Stimulated activated naive B cell treated with anti-CD40 and anti-IgM and Interleukin-4, amounts not matched to agents 10 μg/mL and 1 μg/mL and 100 μg/mL, for 72 hours (primary cell): ENCODE measurements at regions not wholly inside any gene's neighbourhood (a gene's known extent, or its start where the extent isn't known, plus 50 kb on each side); places are given as distances from the start of the nearest gene placed in this dataset.

Source experiments
- ATAC-seq, 2 donors: fragments of 150-1000 bp; cut with Tn5 transposase; replicated peaks; 2 replicates each; pipeline ENCODE4 v1.10.0; 2021; ENCODE audit warnings: moderate library complexity in 1 of 2
- DNase-seq: peaks from one replicate; pipeline ENCODE4 v3.0.0; 2021
- H3K27ac Mint-ChIP-seq: one replicate; pipeline ENCODE4 v1.8.0; 2022; ENCODE audit warnings: mild to moderate bottlenecking, mixed read lengths
- H3K27me3 Mint-ChIP-seq, 2 donors: one replicate each; pipeline ENCODE4 v1.8.0; 2022; ENCODE audit warnings: mixed read lengths in 2 of 2
- H3K36me3 Mint-ChIP-seq, 2 donors: one replicate each; pipeline ENCODE4 v1.8.0; 2022; ENCODE audit warnings: mixed read lengths in 2 of 2, mild to moderate bottlenecking in 1 of 2
- H3K4me1 Mint-ChIP-seq, 2 donors: one replicate each; pipeline ENCODE4 v1.8.0; 2022; ENCODE audit warnings: mixed read lengths in 2 of 2, mild to moderate bottlenecking in 1 of 2
- H3K4me3 Mint-ChIP-seq, 2 donors: one replicate each; pipeline ENCODE4 v1.8.0; 2022; ENCODE audit warnings: mild to moderate bottlenecking in 2 of 2, mixed read lengths in 2 of 2, moderate library complexity in 1 of 2
- H3K9me3 Mint-ChIP-seq, 2 donors: one replicate each; pipeline ENCODE4 v1.8.0; 2022; ENCODE audit warnings: mixed read lengths in 2 of 2, mild to moderate bottlenecking in 1 of 2

GRCh38 chr5:3778000-3778550, 182.4 kb downstream of the IRX1 start:
- peaks cover 0 to 4% of the 10 kb centered on the region in 2 donors for H3K9me3 Mint-ChIP-seq
- H3K4me3 Mint-ChIP-seq: no peak overlapping the region
- no peak overlapping the region for H3K27ac Mint-ChIP-seq
- H3K4me1 Mint-ChIP-seq: no peaks in the 10 kb centered on the region
- no peak for ATAC-seq
- no peak for DNase-seq
- no peaks in the 10 kb centered on the region for H3K27me3 Mint-ChIP-seq
- no peaks in the 10 kb centered on the region for H3K36me3 Mint-ChIP-seq

DNA sequence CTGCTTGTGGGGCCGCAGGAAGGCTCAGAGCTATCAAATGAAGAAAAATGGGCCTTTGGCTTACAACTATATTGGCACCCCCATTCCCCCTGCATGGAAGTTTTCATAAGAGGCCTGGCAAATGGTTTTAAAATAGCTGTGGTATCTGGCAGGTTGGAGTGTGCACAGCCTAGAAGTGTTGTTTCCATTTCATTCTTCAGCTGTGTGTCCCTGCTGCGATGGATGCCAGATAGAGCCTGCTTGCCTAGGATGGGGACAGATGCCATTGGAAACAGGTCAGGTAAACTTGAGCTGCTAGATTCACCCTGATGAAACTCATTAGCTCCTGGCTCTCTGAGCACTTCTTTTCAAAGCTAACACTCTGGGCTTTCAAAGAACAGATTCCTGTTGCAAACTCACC, 183.3 kb downstream of the IRX1 start:
- Mint-ChIP-seq H3K4me3 (no peak overlapping the region), H3K4me1 (no peaks in the 10 kb centered on the region), H3K27me3 (no peaks in the 10 kb centered on the region), H3K36me3 (no peaks in the 10 kb centered on the region), H3K9me3 (peaks cover 0 to 4% of the 10 kb centered on the region in 2 donors), H3K27ac (no peak overlapping the region)
- ATAC-seq: no peak
- DNase-seq: no peak

- no peak for DNase-seq
- Mint-ChIP-seq H3K9me3 (no peaks in the 10 kb centered on the region), H3K27me3 (no peaks in the 10 kb centered on the region)
Measured at GRCh38 chr5:3780278-3780677, 184.6 kb downstream of the IRX1 start.

GRCh38 chr5:3780907-3781306, 185.3 kb downstream of the IRX1 start:
- no peak overlapping the region for H3K27ac Mint-ChIP-seq
- H3K36me3 Mint-ChIP-seq: no peaks in the 10 kb centered on the region
- DNase-seq (no peak), ATAC-seq (no peak)
- no peaks in the 10 kb centered on the region for H3K4me1 Mint-ChIP-seq
- no peaks in the 10 kb centered on the region for H3K27me3 Mint-ChIP-seq
- no peak overlapping the region for H3K4me3 Mint-ChIP-seq
- no peaks in the 10 kb centered on the region for H3K9me3 Mint-ChIP-seq

More at GRCh38 chr5:3780278-3780677, 184.6 kb downstream of the IRX1 start:
- H3K4me1 Mint-ChIP-seq: no peaks in the 10 kb centered on the region
- ATAC-seq: no peak
- no peaks in the 10 kb centered on the region for H3K36me3 Mint-ChIP-seq
- H3K27ac Mint-ChIP-seq: no peak overlapping the region
- no peak overlapping the region for H3K4me3 Mint-ChIP-seq

GRCh38 chr5:3784854-3785253, 189.2 kb downstream of the IRX1 start:
- ATAC-seq (no peak), DNase-seq (no peak)
- Mint-ChIP-seq H3K4me1 (no peaks in the 10 kb centered on the region), H3K4me3 (no peak overlapping the region), H3K36me3 (no peaks in the 10 kb centered on the region), H3K27ac (no peak overlapping the region), H3K27me3 (peaks cover 2 to 6% of the 10 kb centered on the region in 2 donors), H3K9me3 (no peaks in the 10 kb centered on the region)

DNA sequence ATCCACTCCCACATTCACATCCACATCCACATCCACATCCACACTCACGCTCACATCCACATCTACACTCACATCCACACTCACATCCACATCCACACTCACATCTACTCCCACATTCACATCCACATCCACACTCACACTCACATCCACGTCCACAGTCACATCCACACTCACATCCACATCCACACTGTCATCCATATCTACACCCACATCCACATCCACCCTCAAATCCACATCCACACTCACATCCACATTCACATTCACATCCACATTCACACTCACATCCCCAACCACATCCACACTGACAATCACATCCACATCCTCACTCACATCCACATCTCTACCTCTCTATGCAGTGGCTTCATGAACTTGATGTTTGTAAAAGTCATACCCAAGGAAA, 190.5 kb downstream of the IRX1 start:
- no peak overlapping the region for H3K27ac Mint-ChIP-seq
- H3K9me3 Mint-ChIP-seq: no peaks in the 10 kb centered on the region
- DNase-seq (no peak), ATAC-seq (no peak)
- no peaks in the 10 kb centered on the region for H3K4me1 Mint-ChIP-seq
- peaks cover 8 to 10% of the 10 kb centered on the region in 2 donors for H3K27me3 Mint-ChIP-seq
- H3K36me3 Mint-ChIP-seq: no peaks in the 10 kb centered on the region
- H3K4me3 Mint-ChIP-seq: no peak overlapping the region

DNA sequence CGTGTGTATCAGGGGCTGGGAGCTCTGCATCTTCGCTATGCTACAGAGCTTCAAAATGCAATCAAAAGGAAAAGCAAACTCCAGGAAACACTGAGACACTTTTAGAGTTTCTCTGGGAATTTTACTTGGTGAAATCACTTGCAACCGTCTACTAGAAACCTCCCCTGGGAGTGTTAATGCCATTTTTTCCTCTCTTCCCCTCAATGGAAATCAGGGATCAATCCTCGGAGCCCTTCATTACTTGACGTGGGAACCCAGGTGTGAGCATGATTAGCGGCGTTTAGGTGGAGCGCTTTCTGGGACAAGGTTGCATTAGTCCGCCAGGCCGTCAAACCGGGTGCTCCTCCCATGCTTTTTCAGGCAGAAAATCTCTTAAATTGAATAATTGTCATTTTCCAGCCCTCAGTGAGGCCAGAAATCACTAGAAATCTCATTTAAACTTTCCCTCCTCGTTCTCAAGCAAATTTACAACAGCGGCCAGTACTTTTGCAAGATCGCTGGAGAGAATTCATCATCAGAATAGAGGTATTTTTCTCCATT, 191.3 kb downstream of the IRX1 start:
- Mint-ChIP-seq H3K4me3 (no peak overlapping the region), H3K4me1 (no peaks in the 10 kb centered on the region), H3K27me3 (peaks cover 8 to 10% of the 10 kb centered on the region in 2 donors), H3K9me3 (no peaks in the 10 kb centered on the region), H3K27ac (no peak overlapping the region), H3K36me3 (no peaks in the 10 kb centered on the region)
- ATAC-seq (no peak), DNase-seq (no peak)

GRCh38 chr5:3787604-3788003, 192.0 kb downstream of the IRX1 start:
- peaks cover 8 to 10% of the 10 kb centered on the region in 2 donors for H3K27me3 Mint-ChIP-seq
- ATAC-seq: no peak
- no peak overlapping the region for H3K4me3 Mint-ChIP-seq
- no peak for DNase-seq
- no peaks in the 10 kb centered on the region for H3K36me3 Mint-ChIP-seq
- no peaks in the 10 kb centered on the region for H3K9me3 Mint-ChIP-seq
- no peak overlapping the region for H3K27ac Mint-ChIP-seq
- H3K4me1 Mint-ChIP-seq: no peaks in the 10 kb centered on the region

- Mint-ChIP-seq H3K27me3 (peaks cover 8 to 10% of the 10 kb centered on the region in 2 donors), H3K36me3 (no peaks in the 10 kb centered on the region), H3K9me3 (peaks cover 0 to 7% of the 10 kb centered on the region in 2 donors), H3K4me3 (no peak overlapping the region), H3K27ac (no peak overlapping the region), H3K4me1 (no peaks in the 10 kb centered on the region)
- DNase-seq (no peak), ATAC-seq (no peak)
Measured at GRCh38 chr5:3789519-3790193, 194.0 kb downstream of the IRX1 start.

GRCh38 chr5:3793162-3793561, 197.5 kb downstream of the IRX1 start:
- no peak for ATAC-seq
- DNase-seq: no peak
- Mint-ChIP-seq H3K27me3 (peaks cover 8 to 9% of the 10 kb centered on the region in 2 donors), H3K4me1 (no peaks in the 10 kb centered on the region), H3K9me3 (peaks cover 7 to 9% of the 10 kb centered on the region in 2 donors), H3K27ac (no peak overlapping the region), H3K36me3 (no peaks in the 10 kb centered on the region), H3K4me3 (no peak overlapping the region)

GRCh38 chr5:3794611-3795010, 199.0 kb downstream of the IRX1 start:
- DNase-seq (no peak), ATAC-seq (no peak)
- Mint-ChIP-seq H3K9me3 (peaks cover 7 to 9% of the 10 kb centered on the region in 2 donors), H3K27me3 (peaks cover 5 to 8% of the 10 kb centered on the region in 2 donors), H3K36me3 (no peaks in the 10 kb centered on the region), H3K27ac (no peak overlapping the region), H3K4me1 (no peaks in the 10 kb centered on the region), H3K4me3 (no peak overlapping the region)

- H3K36me3 Mint-ChIP-seq: no peaks in the 10 kb centered on the region
- no peak overlapping the region for H3K4me3 Mint-ChIP-seq
- H3K27ac Mint-ChIP-seq: no peak overlapping the region
- H3K4me1 Mint-ChIP-seq: no peaks in the 10 kb centered on the region
- no peak for DNase-seq
- no peaks in the 10 kb centered on the region for H3K27me3 Mint-ChIP-seq
- no peak for ATAC-seq
- H3K9me3 Mint-ChIP-seq: peaks cover 7 to 9% of the 10 kb centered on the region in 2 donors
Measured at GRCh38 chr5:3796736-3797135, 201.1 kb downstream of the IRX1 start.

DNA sequence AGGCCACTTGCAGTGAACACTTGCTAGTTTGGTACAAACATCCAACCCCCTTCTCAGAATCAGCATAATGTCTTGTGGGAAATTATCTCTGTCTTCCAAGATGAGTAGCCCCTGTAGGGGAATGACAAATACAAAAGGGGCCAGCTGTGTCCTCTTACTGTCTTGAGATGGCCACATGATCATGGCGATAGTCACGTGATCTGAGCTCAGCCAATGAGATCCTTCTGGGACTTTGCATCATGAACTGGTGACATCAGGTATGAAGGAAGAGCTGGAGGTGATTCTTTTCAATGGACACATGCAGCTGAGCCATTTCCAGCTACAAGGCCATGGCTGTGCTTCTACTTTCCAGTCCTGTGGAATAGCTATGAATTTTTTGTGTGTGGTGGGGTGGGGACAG, 206.3 kb downstream of the IRX1 start:
- no peaks in the 10 kb centered on the region for H3K27me3 Mint-ChIP-seq
- peaks cover 0 to under 1% of the 10 kb centered on the region in 2 donors for H3K9me3 Mint-ChIP-seq
- H3K4me1 Mint-ChIP-seq: no peaks in the 10 kb centered on the region
- no peak overlapping the region for H3K27ac Mint-ChIP-seq
- ATAC-seq (no peak), DNase-seq (no peak)
- no peak overlapping the region for H3K4me3 Mint-ChIP-seq
- no peaks in the 10 kb centered on the region for H3K36me3 Mint-ChIP-seq

DNA sequence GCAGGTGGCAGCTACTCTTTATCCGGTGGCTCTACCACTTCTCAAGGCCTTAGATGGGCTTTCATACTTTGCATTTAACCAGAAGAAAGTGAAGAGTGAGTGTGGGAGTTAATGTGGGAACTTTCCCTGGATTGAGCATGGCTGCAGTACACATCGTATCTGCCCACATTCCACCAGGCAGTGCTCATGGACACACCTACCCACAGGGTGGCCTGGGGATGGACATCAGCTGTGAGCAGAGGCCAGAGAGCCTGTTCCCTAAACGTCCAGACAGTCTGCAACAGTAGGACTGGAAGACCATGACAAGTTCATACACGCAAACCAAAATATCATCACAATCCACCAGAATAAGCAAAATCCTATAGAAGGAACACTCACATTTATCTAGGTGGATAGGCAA, 213.8 kb downstream of the IRX1 start:
- Mint-ChIP-seq H3K36me3 (no peaks in the 10 kb centered on the region), H3K9me3 (peaks cover 13 to 14% of the 10 kb centered on the region in 2 donors), H3K4me1 (no peaks in the 10 kb centered on the region), H3K4me3 (no peak overlapping the region), H3K27ac (no peak overlapping the region), H3K27me3 (no peaks in the 10 kb centered on the region)
- no peak for DNase-seq
- no peak for ATAC-seq

DNA sequence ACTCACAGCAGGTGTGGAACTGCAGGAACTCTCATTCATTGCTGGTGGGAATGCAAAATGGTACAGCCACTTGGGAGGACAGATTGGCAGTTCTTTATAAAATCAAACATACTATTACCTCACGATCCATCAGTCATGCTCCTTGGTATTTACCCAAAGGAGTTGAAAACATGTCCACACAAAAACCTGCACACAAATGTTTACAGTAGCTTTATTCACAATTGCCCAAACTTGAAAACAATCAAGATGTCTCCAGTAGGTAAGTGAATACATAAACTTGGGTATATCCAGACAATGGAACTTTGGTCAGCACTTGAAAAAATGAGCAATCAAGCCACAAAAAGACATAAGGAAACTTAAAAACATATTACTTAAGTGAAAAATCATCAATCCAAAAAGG, 215.5 kb downstream of the IRX1 start:
- ATAC-seq (no peak), DNase-seq (no peak)
- peaks cover 13 to 14% of the 10 kb centered on the region in 2 donors for H3K9me3 Mint-ChIP-seq
- H3K4me3 Mint-ChIP-seq: no peak overlapping the region
- no peaks in the 10 kb centered on the region for H3K36me3 Mint-ChIP-seq
- H3K27ac Mint-ChIP-seq: no peak overlapping the region
- no peaks in the 10 kb centered on the region for H3K27me3 Mint-ChIP-seq
- no peaks in the 10 kb centered on the region for H3K4me1 Mint-ChIP-seq
